Kidney epithelial cell (primary cell): ENCODE measurements at regions not wholly inside any gene's neighbourhood (a gene's known extent, or its start where the extent isn't known, plus 50 kb on each side); places are given as distances from the start of the nearest gene placed in this dataset.

Source experiments
- DNase-seq: peaks from one replicate; pipeline ENCODE4 v3.0.0-alpha.2; 2010; ENCODE audit warnings: low read depth
- H3K27me3 ChIP-seq: 2 replicates; pipeline ENCODE4 v1.6.0; 2011; ENCODE audit warnings: low read length; ENCODE audit not compliant: control insufficient read depth, insufficient read depth
- H3K36me3 ChIP-seq: 2 replicates; pipeline ENCODE4 v1.5.1; 2011; ENCODE audit warnings: low read length; ENCODE audit not compliant: control insufficient read depth, insufficient read depth
- H3K4me3 ChIP-seq: 2 replicates; pipeline ENCODE4 v1.5.1; 2011; ENCODE audit warnings: low read depth, mild to moderate bottlenecking, control low read depth, low read length
- TF ChIP-seq, protein P1 (sequence below): IDR thresholded peaks from 2 replicates; pipeline ENCODE4 v1.5.1; 2011; ENCODE audit warnings: mild to moderate bottlenecking, moderate library complexity, low read length, control low read depth, inconsistent platforms; ENCODE audit not compliant: insufficient read depth, poor library complexity, severe bottlenecking

DNA sequence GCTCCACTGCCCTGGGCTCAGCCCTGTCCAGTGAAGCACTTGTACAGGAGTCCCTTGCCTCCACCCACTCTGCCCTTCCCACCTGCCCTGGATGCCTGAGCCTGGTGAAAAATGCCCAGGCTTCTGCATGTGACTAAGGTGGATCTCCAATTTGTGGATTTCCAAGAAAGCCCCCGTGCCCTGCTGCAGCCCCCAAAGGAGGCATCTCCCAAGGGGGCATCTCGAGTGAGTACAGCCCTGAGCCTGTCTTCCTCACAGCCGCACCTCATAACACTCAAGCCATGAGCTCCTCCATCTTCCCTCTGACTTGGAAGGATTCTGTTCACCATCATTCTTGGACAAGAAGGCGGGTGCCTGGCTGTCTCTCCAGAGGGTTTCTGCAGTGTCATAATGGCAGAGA lies 158.0 kb upstream of the PPP1R26 start:
- Histone ChIP-seq H3K4me3 (no peak overlapping the region), H3K27me3 (no peaks in the 10 kb centered on the region), H3K36me3 (no peaks in the 10 kb centered on the region)
- DNase-seq: no peak
- TF ChIP-seq, protein P1, sequence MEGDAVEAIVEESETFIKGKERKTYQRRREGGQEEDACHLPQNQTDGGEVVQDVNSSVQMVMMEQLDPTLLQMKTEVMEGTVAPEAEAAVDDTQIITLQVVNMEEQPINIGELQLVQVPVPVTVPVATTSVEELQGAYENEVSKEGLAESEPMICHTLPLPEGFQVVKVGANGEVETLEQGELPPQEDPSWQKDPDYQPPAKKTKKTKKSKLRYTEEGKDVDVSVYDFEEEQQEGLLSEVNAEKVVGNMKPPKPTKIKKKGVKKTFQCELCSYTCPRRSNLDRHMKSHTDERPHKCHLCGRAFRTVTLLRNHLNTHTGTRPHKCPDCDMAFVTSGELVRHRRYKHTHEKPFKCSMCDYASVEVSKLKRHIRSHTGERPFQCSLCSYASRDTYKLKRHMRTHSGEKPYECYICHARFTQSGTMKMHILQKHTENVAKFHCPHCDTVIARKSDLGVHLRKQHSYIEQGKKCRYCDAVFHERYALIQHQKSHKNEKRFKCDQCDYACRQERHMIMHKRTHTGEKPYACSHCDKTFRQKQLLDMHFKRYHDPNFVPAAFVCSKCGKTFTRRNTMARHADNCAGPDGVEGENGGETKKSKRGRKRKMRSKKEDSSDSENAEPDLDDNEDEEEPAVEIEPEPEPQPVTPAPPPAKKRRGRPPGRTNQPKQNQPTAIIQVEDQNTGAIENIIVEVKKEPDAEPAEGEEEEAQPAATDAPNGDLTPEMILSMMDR: no peak

DNA sequence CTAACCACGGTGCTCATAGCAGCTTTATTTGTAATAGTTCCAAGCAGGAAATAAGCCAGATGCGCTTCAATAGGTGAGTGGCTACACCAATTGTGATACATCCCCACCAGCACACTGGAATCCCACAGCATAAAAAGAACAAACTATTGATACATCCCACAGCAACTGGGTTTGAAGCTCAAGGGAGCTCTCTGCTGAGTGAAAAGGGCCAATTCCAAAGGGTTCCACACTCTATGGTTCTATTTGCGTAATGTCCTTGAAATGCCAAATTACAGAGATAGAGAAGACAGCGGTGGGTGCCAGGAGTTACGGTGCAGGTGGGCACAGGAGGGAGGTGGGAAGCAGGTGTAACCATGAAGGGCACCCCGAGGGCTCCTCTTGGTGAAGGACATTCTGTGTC lies 155.3 kb upstream of the PPP1R26 start:
- H3K27me3 ChIP-seq: no peaks in the 10 kb centered on the region
- no peak overlapping the region for H3K4me3 ChIP-seq
- TF ChIP-seq, protein P1: no peak
- no peak for DNase-seq
- no peaks in the 10 kb centered on the region for H3K36me3 ChIP-seq

DNA sequence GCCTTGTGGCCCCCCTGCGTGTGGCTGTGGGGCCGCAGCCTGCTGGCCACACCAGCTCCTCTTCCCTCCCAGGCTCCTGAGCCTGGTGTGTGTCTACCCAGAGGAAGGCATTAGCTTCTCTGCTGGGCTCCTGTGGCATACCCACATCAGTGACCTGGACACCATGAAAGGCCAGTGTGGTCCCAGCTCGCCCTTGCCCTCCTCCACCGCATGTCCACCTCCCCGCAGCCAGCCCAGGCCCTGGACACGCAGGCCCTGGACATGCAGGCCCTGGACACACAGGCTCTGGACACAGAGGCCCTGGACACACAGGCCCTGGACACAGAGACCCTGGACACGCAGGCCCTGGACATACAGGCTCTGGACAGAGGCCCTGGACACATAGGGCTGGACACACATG lies 153.4 kb upstream of the PPP1R26 start:
- Histone ChIP-seq H3K27me3 (no peaks in the 10 kb centered on the region), H3K4me3 (no peak overlapping the region), H3K36me3 (no peaks in the 10 kb centered on the region)
- TF ChIP-seq, protein P1: no peak
- no peak for DNase-seq

DNA sequence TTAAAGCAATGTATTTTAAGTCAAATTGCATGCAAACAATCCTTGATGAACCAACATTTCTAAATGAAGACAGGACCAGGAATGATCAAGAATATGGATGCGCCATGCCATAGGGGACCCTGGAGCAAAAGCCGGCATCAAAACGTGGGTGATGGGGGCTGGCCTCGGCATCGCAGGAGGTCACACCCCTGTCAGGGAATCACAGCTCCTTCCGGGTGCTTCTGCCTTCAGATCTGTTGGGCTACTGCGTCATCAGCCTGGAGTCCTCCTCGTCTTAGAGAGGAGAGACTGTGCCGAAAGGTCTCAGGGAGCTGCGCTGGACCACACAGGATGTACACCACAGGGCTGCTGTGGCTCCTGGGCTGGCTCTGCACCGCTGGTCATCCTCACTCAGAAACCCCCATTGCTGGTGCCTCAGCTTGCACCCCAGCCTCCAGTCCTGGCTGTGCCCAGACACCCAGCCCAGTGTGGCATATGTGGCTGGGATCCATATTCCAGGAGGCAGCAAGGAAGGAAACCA lies 152.9 kb upstream of the PPP1R26 start:
- H3K36me3 ChIP-seq: no peaks in the 10 kb centered on the region
- DNase-seq: no peak
- no peaks in the 10 kb centered on the region for H3K27me3 ChIP-seq
- TF ChIP-seq, protein P1: no peak
- H3K4me3 ChIP-seq: no peak overlapping the region

DNA sequence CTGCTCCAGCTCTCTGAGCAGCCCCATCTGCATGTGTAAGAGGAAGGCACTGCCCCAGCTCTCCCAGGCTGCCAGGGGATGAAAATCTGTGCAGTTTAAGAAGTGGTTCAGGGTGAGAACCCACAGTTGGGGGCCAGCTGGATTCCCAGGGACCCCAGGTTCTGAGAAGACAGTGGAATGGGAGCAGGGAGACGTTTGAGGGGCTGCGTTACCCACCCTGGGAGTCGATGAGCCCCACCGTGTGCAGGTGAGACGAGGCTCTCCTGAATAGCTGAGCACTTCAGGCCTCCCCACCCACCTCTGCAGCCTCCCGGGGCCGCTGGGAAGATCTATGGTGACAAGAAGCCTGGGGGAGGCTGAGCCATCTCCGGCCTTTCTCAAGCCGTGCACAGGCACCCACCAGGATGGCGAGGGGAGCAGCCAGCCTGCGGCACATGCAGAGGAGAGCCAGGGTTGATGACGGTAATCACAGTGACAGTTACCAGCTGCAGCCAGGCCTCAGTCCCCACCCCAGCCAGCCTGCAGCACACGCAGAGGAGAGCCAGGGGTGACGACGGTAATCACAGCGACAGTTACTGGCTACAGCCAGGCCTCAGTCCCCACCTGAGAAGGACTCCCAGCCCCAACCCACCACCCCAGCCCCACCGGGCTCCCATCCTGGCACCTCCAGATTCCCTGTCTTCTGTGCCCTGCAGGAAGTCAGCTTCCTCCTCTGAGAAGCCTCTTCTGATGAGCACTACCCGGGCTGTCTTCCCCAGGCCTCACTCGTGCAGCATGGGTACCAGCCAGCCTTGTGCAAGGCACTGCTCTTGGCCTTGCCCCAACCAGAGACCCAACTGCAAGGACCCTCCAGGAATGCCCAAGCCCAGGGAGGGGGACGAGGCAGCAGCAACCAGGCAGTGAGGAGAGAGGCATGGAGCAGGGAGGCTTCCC lies 150.8 kb upstream of the PPP1R26 start:
- Histone ChIP-seq H3K27me3 (no peaks in the 10 kb centered on the region), H3K4me3 (no peak overlapping the region), H3K36me3 (no peaks in the 10 kb centered on the region)
- no peak for DNase-seq
- TF ChIP-seq, protein P1: no peak
